Keratinocyte (primary cell): ENCODE measurements at regions not wholly inside any gene's neighbourhood (a gene's known extent, or its start where the extent isn't known, plus 50 kb on each side); places are given as distances from the start of the nearest gene placed in this dataset.

Experiments used
- DNase-seq: peaks from one replicate; pipeline ENCODE4 v3.0.0-alpha.2; 2011; ENCODE audit warnings: low read depth, missing footprints, low spot score
- FAIRE-seq: peaks from 2 replicates; lab custom pipeline; 2011; peaks lifted over from hg19 to GRCh38; lab: Jason Lieb, UNC
- H2AFZ ChIP-seq: 2 replicates; pipeline ENCODE4 v1.6.0; 2012; ENCODE audit warnings: low read length, control low read depth, inconsistent platforms; ENCODE audit not compliant: control insufficient read depth
- H3K27ac ChIP-seq: 2 replicates; pipeline ENCODE4 v1.5.1; 2011; ENCODE audit warnings: low read length; ENCODE audit not compliant: control insufficient read depth, insufficient read depth
- H3K27me3 ChIP-seq: 3 replicates; pipeline ENCODE4 v1.6.0; 2011; ENCODE audit warnings: low read length; ENCODE audit not compliant: control insufficient read depth, insufficient read depth; ENCODE audit errors: extremely low read depth
- H3K36me3 ChIP-seq, 2 experiments: 2 replicates in 1 of 2; 3 replicates in 1 of 2; pipeline ENCODE4 v1.5.1; 2011; ENCODE audit warnings: low read length in 2 of 2, mild to moderate bottlenecking in 1 of 2; ENCODE audit not compliant: control insufficient read depth in 2 of 2, insufficient read depth in 2 of 2; ENCODE audit errors: extremely low read depth in 1 of 2
- H3K4me1 ChIP-seq: 3 replicates; pipeline ENCODE4 v1.5.1; 2011; ENCODE audit warnings: low read length; ENCODE audit not compliant: control insufficient read depth, insufficient read depth; ENCODE audit errors: extremely low read depth
- H3K4me2 ChIP-seq: 3 replicates; pipeline ENCODE4 v1.6.0; 2011; ENCODE audit warnings: low read depth, low read length; ENCODE audit not compliant: control insufficient read depth, insufficient read depth; ENCODE audit errors: extremely low read depth
- H3K4me3 ChIP-seq, 3 experiments: fragments of 200-600 bp in 1 of 3; sonication (generic) in 1 of 3; 2 replicates in 2 of 3; 3 replicates in 1 of 3; pipeline ENCODE4 v1.5.1; 2011 to 2016; ENCODE audit warnings: low read length in 3 of 3, mild to moderate bottlenecking in 3 of 3, control low read depth in 2 of 3, inconsistent platforms in 1 of 3, low read depth in 1 of 3, mixed read lengths in 1 of 3, mixed run types in 1 of 3, moderate library complexity in 1 of 3; ENCODE audit not compliant: control insufficient read depth in 2 of 3, insufficient read depth in 2 of 3; ENCODE audit errors: extremely low read depth in 1 of 3
- H3K79me2 ChIP-seq: 2 replicates; pipeline ENCODE4 v1.6.0; 2012; ENCODE audit warnings: low read length; ENCODE audit not compliant: control insufficient read depth, insufficient read depth
- H3K9ac ChIP-seq: 3 replicates; pipeline ENCODE4 v1.6.0; 2011; ENCODE audit warnings: low read length; ENCODE audit not compliant: control insufficient read depth, insufficient read depth; ENCODE audit errors: extremely low read depth
- H3K9me1 ChIP-seq: 3 replicates; pipeline ENCODE4 v1.6.0; 2011; ENCODE audit warnings: low read length; ENCODE audit not compliant: control insufficient read depth, insufficient read depth; ENCODE audit errors: extremely low read depth
- H3K9me3 ChIP-seq: 2 replicates; pipeline ENCODE4 v1.5.1; 2012; ENCODE audit warnings: low read depth, low read length; ENCODE audit not compliant: control insufficient read depth
- H4K20me1 ChIP-seq: 3 replicates; pipeline ENCODE4 v1.6.0; 2011; ENCODE audit warnings: low read length; ENCODE audit not compliant: control insufficient read depth, insufficient read depth; ENCODE audit errors: extremely low read depth
- EZH2 ChIP-seq: IDR thresholded peaks from one replicate; pipeline ENCODE4 v1.6.1; 2012; ENCODE audit warnings: inconsistent platforms, mild to moderate bottlenecking, low read length, moderate library complexity
- dilution Hi-C: fragments of 300-500 bp; cut with MboI; formaldehyde crosslinking; loops from one replicate; pipeline ENCODE4 v1.7.0; 2020; ENCODE audit warnings: low sequenced_read_pairs; ENCODE audit not compliant: extremely low pct_ligation_motif_present
- TF ChIP-seq, protein P1 (sequence below), 3 experiments: IDR thresholded peaks in 1 of 3; conservative IDR thresholded peaks in 1 of 3; optimal IDR thresholded peaks in 1 of 3; 2 replicates in 2 of 3; 3 replicates in 1 of 3; pipeline versions ENCODE3 to v1.5.1; 2011; ENCODE audit warnings: low read length in 3 of 3, mild to moderate bottlenecking in 3 of 3, moderate library complexity in 2 of 3, control low read depth in 1 of 3, inconsistent platforms in 1 of 3; ENCODE audit not compliant: insufficient read depth in 2 of 3; ENCODE audit errors: extremely low read depth in 1 of 3

DNA sequence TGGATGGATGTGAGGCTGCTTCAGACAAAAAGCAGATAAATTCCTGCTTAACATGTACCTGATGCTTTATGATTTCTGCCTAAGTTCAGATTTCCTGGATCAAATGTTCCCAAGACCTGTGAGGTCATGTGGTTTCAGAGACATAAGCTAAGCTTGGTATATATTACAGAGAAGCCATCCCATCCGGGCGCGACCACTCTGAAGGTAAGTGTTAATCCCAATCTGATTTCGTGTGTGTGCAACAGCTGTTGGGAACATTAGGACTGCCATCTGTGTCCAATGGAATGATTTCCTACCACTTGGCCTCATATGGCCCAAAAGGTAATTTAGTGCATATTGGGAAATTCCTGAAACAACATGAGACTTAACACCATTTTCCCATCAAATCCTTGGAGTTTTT lies 199.1 kb downstream of the HS3ST3B1 start:
- Histone ChIP-seq H3K4me3 (no peak overlapping the region), H3K36me3 (no peaks in the 10 kb centered on the region), H4K20me1 (no peaks in the 10 kb centered on the region), H3K27ac (no peak overlapping the region), H3K4me1 (no peaks in the 10 kb centered on the region), H3K9me3 (no peaks in the 10 kb centered on the region), H3K79me2 (no peaks in the 10 kb centered on the region), H2AFZ (no peak overlapping the region), H3K4me2 (no peak overlapping the region), H3K9ac (no peak overlapping the region), H3K27me3 (no peaks in the 10 kb centered on the region), H3K9me1 (no peaks in the 10 kb centered on the region)
- DNase-seq (no peak), FAIRE-seq (no peak)
- dilution Hi-C loops, result no loop called here
- no peak for TF ChIP-seq EZH2
- TF ChIP-seq, protein P1, sequence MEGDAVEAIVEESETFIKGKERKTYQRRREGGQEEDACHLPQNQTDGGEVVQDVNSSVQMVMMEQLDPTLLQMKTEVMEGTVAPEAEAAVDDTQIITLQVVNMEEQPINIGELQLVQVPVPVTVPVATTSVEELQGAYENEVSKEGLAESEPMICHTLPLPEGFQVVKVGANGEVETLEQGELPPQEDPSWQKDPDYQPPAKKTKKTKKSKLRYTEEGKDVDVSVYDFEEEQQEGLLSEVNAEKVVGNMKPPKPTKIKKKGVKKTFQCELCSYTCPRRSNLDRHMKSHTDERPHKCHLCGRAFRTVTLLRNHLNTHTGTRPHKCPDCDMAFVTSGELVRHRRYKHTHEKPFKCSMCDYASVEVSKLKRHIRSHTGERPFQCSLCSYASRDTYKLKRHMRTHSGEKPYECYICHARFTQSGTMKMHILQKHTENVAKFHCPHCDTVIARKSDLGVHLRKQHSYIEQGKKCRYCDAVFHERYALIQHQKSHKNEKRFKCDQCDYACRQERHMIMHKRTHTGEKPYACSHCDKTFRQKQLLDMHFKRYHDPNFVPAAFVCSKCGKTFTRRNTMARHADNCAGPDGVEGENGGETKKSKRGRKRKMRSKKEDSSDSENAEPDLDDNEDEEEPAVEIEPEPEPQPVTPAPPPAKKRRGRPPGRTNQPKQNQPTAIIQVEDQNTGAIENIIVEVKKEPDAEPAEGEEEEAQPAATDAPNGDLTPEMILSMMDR (optimal IDR thresholded peaks at IDR 0.05 in 1 of 3, IDR thresholded peaks at IDR 0.05 in 1 of 3, conservative IDR thresholded peaks at IDR 0.05 in 1 of 3; ENCODE audit: extremely low read depth in 1 of 3, insufficient read depth in 2 of 3, low read length in 3 of 3), result no peak

- Histone ChIP-seq H3K9ac (no peak overlapping the region), H3K27me3 (no peaks in the 10 kb centered on the region), H3K9me1 (no peaks in the 10 kb centered on the region), H3K27ac (no peak overlapping the region), H3K79me2 (no peaks in the 10 kb centered on the region), H3K4me3 (no peak overlapping the region), H2AFZ (no peak overlapping the region), H3K9me3 (no peaks in the 10 kb centered on the region), H3K4me1 (no peaks in the 10 kb centered on the region), H4K20me1 (no peaks in the 10 kb centered on the region), H3K4me2 (no peak overlapping the region), H3K36me3 (no peaks in the 10 kb centered on the region)
- DNase-seq, result no peak
- TF ChIP-seq, protein P1 (optimal IDR thresholded peaks at IDR 0.05 in 1 of 3, IDR thresholded peaks at IDR 0.05 in 1 of 3, conservative IDR thresholded peaks at IDR 0.05 in 1 of 3; ENCODE audit: extremely low read depth in 1 of 3, insufficient read depth in 2 of 3, low read length in 3 of 3), result no peak
- no peak for TF ChIP-seq EZH2
- no peak for FAIRE-seq
- dilution Hi-C loops, result no loop called here
These were observed 197.9 kb downstream of the HS3ST3B1 start for GRCh38 chr17:14498812-14499211.
